Right kidney (tissue), 1 donor: ENCODE measurements at regions not wholly inside any gene's neighbourhood (a gene's known extent, or its start where the extent isn't known, plus 50 kb on each side); places are given as distances from the start of the nearest gene placed in this dataset.
"Not testable (repeated sequence)": the region's sequence is repeated elsewhere in the genome, so short reads cannot be mapped to it uniquely, and the experiment has no call there.

Source experiments
- DNase-seq: peaks from one replicate; pipeline ENCODE4 v3.0.0-alpha.2; 2016

DNA sequence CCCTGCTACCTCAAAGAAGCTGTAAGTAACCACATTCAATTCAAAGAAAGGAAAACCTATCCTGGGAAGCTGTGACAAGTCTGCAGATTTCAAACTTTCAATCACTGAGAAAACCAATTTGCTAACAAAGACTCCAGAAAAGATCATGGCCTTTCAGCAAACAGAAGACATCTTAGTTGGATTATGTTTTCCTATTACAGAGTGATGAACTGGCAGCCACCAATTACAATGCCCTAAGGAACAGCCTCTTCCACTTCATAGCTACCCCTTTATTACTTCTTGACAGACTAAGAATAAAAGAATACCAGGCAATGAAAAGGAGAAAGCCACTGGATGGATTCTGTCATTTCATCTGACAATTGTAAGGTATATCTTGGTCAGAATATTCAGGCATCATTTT lies 128.2 kb upstream of the RASEF start:
- DNase-seq: no peak

GRCh38 chr9:83189026-83189425 lies 126.1 kb upstream of the RASEF start:
- DNase-seq: not testable (repeated sequence)

- no peak for DNase-seq
Observed at GRCh38 chr9:83188277-83188676, 125.3 kb upstream of the RASEF start.

- DNase-seq: no peak
Observed at GRCh38 chr9:83186155-83186737, 123.3 kb upstream of the RASEF start.

- DNase-seq: no peak
Observed at GRCh38 chr9:83185488-83186154, 122.7 kb upstream of the RASEF start.

- no peak for DNase-seq
Observed at GRCh38 chr9:83183621-83184020, 120.7 kb upstream of the RASEF start.

DNA sequence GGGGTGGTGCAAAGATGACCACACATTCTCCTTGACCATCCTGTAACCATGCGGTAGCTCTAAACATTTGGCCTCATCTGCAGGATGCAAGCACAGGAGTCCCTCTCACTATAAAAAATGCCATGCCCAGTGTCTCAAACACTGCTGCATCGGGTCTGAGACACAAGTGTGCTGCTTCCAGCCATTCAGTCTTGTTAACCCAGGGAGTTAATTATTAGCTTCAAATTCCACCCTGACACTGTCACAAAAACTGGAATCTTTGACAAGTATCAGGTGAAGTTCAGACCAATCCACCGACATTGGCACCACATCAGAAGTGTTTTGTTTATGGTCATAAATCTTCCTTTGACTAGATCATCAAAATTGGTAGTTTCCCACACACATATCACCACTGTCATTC lies 119.1 kb upstream of the RASEF start:
- DNase-seq: no peak

- DNase-seq: no peak
Observed at GRCh38 chr9:83178717-83179116, 115.8 kb upstream of the RASEF start.

DNA sequence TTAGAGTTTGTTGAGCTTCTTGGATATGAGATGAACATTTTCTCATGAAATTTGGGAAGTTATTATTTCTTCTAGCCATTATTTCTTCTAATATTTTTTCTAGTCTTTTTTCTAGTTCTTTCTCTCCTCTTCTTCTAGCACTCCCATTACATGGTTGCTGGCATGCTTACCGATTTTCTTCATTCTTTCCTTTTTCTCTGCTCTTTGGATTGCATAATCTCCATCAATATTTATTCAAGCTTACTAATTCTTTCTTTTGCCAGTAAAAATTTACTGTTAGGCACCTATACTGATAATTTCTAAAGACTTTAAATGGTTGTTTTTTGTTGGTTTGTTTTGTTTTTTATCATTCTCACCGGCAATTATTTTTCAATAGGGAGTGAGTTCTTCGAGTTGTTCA lies 114.8 kb upstream of the RASEF start:
- no peak for DNase-seq

DNA sequence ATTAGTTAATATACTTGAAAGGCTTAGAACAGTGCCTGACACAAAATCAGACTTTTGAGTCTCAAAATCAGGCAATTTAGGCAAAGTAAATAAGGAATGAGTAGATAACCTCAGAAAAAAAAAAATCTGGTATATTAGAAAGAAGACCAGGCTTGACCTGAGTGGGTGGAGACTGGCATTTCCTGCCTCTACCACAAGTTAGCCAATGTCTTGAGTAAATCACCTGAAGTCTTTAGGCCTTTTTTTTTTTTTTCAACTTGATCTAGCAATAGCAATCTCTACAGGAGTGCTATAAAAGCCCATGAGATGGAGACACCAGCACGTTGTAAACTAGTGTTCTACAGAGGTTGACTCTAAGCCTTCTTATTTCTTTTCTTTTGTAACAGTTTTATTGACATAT lies 104.2 kb upstream of the RASEF start:
- no peak for DNase-seq

GRCh38 chr9:83166372-83166771 lies 103.4 kb upstream of the RASEF start:
- DNase-seq: peak; percentile 34

GRCh38 chr9:83155733-83156132 lies 92.8 kb upstream of the RASEF start:
- no peak for DNase-seq

DNA sequence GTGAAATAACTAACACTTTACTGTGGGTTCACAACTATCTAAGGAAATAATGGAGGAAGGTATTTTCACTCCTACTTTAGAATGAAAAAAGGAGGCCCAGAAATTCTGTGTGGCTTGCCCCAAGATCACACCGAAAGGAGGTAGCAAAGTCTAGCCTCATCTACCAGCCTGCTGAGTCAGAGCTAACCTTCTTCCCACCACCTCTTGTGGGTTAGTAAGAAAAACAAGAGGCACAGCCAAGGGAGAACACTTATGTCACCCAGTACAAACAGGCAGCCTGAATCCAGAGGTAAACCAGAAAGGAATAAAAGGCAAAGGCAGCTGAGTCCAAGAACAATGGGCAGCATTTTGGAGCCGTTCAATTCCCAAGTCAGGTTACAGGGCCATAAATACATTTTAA lies 91.9 kb upstream of the RASEF start:
- DNase-seq: no peak

DNA sequence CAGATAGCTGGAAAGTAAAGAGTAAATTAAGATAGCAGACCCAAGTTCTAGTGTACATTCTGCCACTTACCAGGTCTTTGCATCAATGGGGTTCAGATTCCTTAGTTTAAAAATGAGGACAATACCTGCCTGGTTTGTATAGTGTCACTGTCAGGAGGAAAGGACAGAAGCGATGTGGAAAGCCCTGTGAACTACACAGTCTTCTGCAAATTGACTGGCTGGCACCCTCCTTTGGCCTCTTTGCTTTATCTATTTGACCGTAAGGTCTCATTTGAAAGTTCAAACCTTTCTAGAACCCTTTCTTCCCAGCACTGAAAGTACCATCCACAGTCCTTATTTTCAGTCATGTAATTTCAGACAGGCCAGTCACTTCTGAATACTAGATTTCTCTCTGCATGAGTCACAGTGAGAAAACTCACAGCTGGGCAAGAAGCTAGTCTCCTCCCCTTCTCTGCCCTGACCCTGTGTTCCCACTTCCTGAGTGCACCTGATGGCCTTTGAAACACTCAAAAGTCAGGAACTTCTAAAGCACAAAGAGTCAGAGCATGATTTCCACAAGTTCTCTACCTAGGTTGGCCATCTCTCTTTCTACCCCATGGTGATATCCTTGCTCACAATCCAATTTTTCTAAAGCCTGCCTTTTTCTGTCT lies 91.3 kb upstream of the RASEF start:
- no peak for DNase-seq

GRCh38 chr9:83153030-83153429 lies 90.1 kb upstream of the RASEF start:
- no peak for DNase-seq

GRCh38 chr9:83151627-83152137 lies 88.7 kb upstream of the RASEF start:
- DNase-seq: no peak

DNA sequence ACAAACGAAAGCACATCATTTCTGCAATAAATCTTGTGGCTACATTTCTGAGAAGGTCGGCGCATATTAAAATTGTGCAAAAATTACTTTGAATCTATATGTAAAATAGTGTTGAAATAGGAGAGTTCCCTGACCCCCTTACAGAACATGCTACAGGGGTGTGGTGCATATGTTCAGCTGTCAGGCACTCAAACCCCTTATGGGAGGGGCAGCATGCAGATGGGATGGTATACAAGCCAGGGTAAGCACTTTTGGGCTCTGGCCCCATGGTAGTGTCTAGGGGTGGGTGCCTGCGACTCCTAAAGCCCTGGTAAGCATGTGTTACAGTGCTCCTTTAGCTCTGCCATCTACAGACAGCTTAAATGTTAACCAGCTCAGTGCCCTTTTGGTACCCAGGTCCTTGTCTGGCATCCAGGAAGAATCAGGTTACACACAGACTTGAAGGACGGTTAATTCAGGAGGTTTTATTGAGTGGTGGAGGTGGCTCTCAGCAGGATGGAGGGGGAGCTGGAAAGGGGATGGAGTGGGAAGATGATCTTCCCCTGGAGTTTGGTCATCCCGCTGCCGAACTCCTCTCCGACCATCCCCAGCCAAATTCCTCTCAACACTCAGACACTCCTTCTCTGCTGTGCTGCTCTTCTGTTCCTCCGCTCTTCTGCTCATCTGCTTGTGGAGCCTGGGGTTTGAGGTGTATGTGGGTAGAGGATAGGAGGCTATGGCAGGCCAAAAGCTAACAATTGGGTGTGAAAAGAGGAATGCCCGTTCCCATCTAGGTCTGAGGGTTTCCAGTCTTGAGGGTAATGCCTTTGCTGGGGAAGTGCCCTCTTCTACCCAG lies 84.6 kb upstream of the RASEF start:
- DNase-seq: no peak

DNA sequence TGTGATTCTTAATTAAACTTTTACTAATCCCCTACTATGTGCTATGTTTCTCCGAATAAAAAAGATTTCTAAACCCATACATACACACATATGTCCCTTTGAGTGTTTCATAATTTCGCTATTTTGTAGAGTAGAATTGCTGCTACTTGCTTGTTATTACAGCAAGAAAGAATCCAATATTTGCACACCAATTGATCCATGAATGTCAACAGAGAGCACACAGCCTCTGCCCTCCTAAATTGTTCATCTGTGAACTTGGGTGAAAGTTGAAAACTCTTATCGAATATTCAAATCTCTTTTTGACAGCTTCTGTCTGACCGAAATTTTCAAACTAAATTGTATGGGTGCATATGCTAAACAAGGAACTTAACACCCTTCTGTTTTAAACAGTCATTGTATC lies 83.4 kb upstream of the RASEF start:
- no peak for DNase-seq

DNA sequence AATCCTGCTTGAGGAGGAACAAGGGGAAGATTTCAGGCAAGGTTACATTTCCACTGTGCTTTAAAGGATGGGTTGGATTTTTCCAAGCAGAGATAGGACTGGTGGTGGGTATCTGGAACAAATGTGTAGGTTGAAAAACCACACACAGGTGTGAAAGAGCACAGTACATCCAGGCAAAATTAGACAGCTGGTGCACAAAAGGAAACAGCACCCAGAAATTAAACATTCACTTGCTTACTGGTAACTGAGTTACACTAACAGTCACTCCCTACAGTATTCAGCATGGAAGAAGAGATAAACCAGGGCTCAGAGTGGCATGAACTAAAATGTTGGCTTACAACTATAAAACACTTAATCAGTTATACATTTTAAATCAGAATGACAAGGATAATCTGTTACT lies 81.5 kb upstream of the RASEF start:
- DNase-seq: no peak

DNA sequence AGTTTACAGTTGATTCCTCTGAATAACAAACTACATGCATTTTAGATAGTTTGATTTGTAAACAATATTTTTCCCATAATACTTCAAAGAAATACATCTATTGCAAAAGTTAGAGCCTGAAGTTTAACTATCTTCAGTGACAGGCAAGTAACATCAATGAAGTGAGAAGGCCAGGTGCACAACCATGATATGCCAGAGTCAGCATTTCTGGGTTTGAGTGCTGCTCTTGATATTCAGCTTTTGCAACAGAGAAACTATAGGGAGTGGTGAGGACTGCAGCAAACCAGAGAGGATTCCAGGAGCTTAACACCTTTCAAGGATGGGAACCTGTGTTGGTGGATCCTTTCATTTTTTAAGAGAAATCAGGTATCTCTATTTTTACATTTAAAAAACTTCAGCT lies 79.4 kb upstream of the RASEF start:
- no peak for DNase-seq

- DNase-seq: no peak
Observed at GRCh38 chr9:83141887-83142286, 78.9 kb upstream of the RASEF start.

- DNase-seq: no peak
Observed at GRCh38 chr9:83140061-83140460, 77.1 kb upstream of the RASEF start.
